Aorta (tissue), 5 donors: ENCODE measurements at regions not wholly inside any gene's neighbourhood (a gene's known extent, or its start where the extent isn't known, plus 50 kb on each side); places are given as distances from the start of the nearest gene placed in this dataset.

ENCODE experiments used
- ATAC-seq: fragments of 200-7000 bp; cut with Tn5 transposase; one replicate; pipeline ENCODE4 v1.9.1; 2022; ENCODE audit warnings: moderate library complexity; ENCODE audit not compliant: low FRiP score
- DNase-seq, 2 donors: peaks; one replicate each; pipeline ENCODE4 v3.0.0-alpha.2; 2020
- H3K27ac ChIP-seq, 2 donors: one replicate each; pipeline ENCODE4 v1.5.1; 2013; ENCODE audit warnings: low read length in 2 of 2, mild to moderate bottlenecking in 2 of 2, moderate library complexity in 2 of 2, control low read depth in 1 of 2, inconsistent platforms in 1 of 2, low read depth in 1 of 2
- H3K27me3 ChIP-seq, 2 donors: one replicate each; pipeline ENCODE4 v1.6.1; 2013; ENCODE audit warnings: control low read depth in 1 of 2, low read length in 1 of 2, mild to moderate bottlenecking in 1 of 2, moderate library complexity in 1 of 2; ENCODE audit not compliant: insufficient read depth in 2 of 2, control insufficient read depth in 1 of 2
- H3K36me3 ChIP-seq, 2 donors: one replicate each; pipeline ENCODE4 v1.6.1; 2013; ENCODE audit warnings: control low read depth in 1 of 2, low read length in 1 of 2, mild to moderate bottlenecking in 1 of 2; ENCODE audit not compliant: insufficient read depth in 2 of 2, control insufficient read depth in 1 of 2
- H3K4me1 ChIP-seq, 2 donors: one replicate each; pipeline ENCODE4 v1.6.1; 2013; ENCODE audit warnings: low read length in 2 of 2, control low read depth in 1 of 2, mild to moderate bottlenecking in 1 of 2, moderate library complexity in 1 of 2; ENCODE audit not compliant: insufficient read depth in 2 of 2, control insufficient read depth in 1 of 2
- H3K4me3 ChIP-seq, 2 donors: one replicate each; pipeline ENCODE4 v1.5.1; 2013; ENCODE audit warnings: low read length in 2 of 2, control low read depth in 1 of 2, mild to moderate bottlenecking in 1 of 2
- H3K9me3 ChIP-seq: one replicate; pipeline ENCODE4 v1.6.1; 2013; ENCODE audit warnings: mild to moderate bottlenecking, low read length; ENCODE audit not compliant: control insufficient read depth
- WGBS, 2 donors: extraction: QIAGEN DNeasy Blood & Tissue Kit; methylation state at CpG; one replicate each; pipeline ENCODE4 v1.1.7; 2013; 5-methylcytosine and 5-hydroxymethylcytosine counted together
- intact Hi-C, 2 donors: fragments of 100-400 bp; cut with DNase I; formaldehyde crosslinking; loops; one replicate each; pipeline versions ENCODE4 v1.14.2 to v1.15.0; 2022
- donor health status: healthy with polysubstance abuse.
- donor health status: Bipolar disorder and iron deficiency.
- donor health status: DM: no; HTN: no; CAD: no.
- donor health status: DM: no; HTN: no; CAD: no.
- donor health status: DM: yes; HTN: yes; CAD: no.

- intact Hi-C loops = no loop called here
Observed at GRCh38 chr15:85326291-85326690, 54.1 kb upstream of the AKAP13 start.

GRCh38 chr15:85327820-85328219 is 52.6 kb upstream of the AKAP13 start:
- Histone ChIP-seq H3K36me3 (no peaks in the 10 kb centered on the region), H3K27ac (no peak overlapping the region), H3K27me3 (no peaks in the 10 kb centered on the region), H3K4me1 (no peaks in the 10 kb centered on the region), H3K9me3 (no peaks in the 10 kb centered on the region), H3K4me3 (no peak overlapping the region)
- 91 to 95% methylated on average over 3 of the region's 3 CpGs for WGBS, 2 donors
- DNase-seq (no peak), ATAC-seq (no peak)
- intact Hi-C loops = no loop called here

More at GRCh38 chr15:85326291-85326690, 54.1 kb upstream of the AKAP13 start:
- Histone ChIP-seq H3K27ac (no peak overlapping the region), H3K36me3 (no peaks in the 10 kb centered on the region), H3K9me3 (peaks cover 3% of the 10 kb centered on the region), H3K27me3 (no peaks in the 10 kb centered on the region), H3K4me3 (no peak overlapping the region), H3K4me1 (no peaks in the 10 kb centered on the region)
- ATAC-seq (no peak), DNase-seq (no peak)

- H3K36me3 ChIP-seq = no peaks in the 10 kb centered on the region
- intact Hi-C loops = loop anchor here (10.0 kb wide), 2 partner anchors 75 to 175 kb away; no protein-coding TSS in a partner anchor
- DNase-seq (no peak), ATAC-seq (peak; percentile 61)
- H3K27me3 ChIP-seq = no peaks in the 10 kb centered on the region
- 17 to 23% methylated on average over 19 of the region's 19 CpGs for WGBS, 2 donors
- H3K27ac ChIP-seq = peak overlapping the region in 1 of 2 donors; percentile 23
- no peaks in the 10 kb centered on the region for H3K9me3 ChIP-seq
- H3K4me1 ChIP-seq = no peaks in the 10 kb centered on the region
- peak overlapping the region; percentile 36 to 65 for H3K4me3 ChIP-seq
Observed at GRCh38 chr15:85329561-85330422, 50.6 kb upstream of the AKAP13 start.
